Left hindlimb (tissue), 1 donor: ENCODE measurements at regions not wholly inside any gene's neighbourhood (a gene's known extent, or its start where the extent isn't known, plus 50 kb on each side); places are given as distances from the start of the nearest gene placed in this dataset.
"Not testable (repeated sequence)": the region's sequence is repeated elsewhere in the genome, so short reads cannot be mapped to it uniquely, and the experiment has no call there.

Experiments
- DNase-seq: peaks from one replicate; pipeline ENCODE4 v3.0.0-alpha.2; 2018

DNA sequence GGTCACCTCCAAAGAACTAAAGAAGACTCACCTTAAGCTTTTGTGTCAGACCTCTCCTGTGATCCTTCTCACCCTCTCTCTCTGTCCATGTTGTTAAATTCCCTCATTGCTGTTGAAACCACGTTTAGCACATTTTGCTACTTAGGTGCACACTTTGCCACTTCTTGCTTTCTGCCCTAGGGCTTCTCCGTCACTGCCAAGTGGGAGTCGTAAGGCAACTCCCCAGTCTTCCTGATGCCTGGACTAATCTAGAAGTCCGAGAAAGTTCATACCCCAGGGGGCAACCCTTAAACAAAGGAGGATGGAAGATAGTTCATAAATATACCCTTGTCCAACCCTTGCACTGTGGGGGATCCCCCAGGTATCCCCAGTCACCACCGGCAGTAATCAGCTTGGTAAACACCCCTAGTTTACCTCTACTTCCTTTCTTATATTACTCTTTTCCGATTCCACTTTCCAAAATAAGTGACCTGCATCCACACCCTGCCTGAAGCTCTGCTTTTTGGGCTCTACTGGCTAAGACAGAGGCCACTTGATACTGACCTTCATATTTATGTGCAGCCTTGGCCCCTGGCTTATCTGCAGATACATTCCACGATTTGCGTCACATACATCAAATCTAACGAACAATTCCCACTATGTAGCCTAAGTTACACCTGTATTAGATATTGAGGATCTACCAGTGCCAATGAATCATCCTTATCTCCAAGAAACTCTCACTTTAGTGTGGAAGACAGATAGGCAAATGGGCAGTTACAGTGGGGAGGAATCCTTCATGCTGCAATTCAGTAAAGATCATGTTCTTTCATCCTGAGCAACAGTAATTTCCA is 776.2 kb downstream of the RNF144A start:
- no peak for DNase-seq

DNA sequence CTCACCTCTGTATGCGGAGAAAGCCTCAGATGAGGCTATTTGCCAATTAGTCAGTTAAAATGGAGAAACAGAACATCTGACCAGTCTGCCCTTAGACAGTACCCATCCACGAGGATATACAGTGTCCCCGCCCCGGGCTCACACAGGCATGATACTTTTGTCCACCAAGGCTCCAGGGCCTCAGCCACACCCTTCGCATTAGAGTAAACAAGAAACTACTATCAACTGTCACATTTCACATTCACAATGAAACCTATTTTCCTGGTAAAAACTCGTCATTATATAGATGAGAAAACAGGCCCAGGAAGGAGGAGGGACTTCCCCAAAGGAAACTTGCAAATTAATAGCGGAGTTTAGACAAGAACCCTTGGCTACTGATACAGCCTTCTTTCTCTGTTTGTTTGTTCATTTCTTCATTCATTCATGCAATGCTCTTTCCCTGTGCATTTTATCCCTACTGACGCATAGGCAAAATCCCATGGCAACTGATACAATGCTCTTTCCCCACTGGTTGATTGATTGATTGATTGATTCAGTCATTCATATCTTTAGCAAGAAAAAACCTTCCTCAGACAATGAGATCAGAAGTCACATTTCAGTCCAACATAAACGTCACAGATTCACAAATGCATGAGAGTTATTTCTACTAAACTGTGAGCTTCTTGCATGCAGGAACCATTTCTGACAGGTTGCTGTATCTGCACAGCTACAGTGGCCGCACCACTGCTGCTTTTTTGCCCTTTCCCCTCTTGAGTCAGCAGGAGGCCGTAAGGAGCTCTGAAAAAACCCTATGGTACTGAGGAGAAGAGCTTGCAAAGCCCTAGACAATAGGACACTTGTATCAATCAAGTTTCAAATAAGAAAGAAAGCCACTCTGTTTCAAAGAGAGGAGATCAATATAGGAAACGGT is 777.1 kb downstream of the RNF144A start:
- DNase-seq, result no peak

DNA sequence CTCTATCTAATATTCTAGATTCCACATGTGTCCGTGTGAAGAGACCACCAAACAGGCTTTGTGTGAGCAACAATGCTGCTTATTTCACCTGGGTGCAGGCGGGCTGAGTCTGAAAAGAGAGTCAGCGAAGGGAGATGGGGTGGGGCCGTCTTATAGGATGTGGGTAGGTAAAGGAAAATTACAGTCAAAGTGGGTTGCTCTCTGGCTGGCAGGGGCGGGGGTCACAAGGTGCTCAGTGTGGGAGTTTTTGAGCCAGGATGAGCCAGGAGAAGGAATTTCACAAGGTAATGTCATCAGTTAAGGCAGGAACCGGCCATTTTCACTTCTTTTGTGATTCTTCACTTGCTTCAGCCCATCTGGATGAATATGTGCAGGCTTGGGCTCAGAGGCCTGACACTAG is 779.3 kb downstream of the RNF144A start:
- not testable (repeated sequence) for DNase-seq

DNA sequence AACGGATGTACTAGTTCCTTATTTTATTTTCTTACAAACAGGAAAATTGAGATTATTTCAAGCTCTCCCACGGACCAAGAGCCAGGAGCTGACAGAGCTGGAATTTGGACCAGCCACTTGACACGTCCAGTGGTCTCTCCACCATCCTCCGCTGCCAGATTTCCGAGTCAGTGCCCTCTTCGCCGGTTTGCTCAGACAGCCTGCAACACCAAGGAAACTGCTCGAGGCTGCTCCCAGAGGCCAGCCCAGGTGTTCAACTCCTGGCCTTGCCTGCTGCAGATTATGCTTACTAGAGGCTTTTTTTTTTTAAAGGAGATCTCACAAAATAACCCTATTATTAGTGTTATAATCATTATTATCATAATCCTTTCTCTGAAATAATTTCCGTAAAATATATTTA is 779.8 kb downstream of the RNF144A start:
- no peak for DNase-seq

DNA sequence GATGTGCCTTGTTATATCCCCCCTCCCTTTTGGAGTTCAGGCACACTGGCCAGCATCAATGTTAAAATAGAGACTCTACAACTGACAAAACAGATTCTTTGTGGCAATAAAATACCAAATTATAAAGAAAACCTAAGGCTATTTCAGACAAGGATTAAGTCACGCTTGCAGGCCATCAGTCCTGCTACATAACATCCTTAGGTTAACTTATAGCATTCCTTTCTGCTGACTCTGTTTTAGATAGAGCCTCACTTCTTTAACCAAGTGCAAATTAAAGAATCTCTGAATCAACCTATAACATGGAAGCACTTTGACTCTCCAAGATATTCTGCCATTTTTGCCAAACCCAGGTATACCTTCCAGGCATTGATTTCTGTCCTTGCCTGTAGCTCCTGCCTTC is 784.6 kb downstream of the RNF144A start:
- DNase-seq, result no peak

DNA sequence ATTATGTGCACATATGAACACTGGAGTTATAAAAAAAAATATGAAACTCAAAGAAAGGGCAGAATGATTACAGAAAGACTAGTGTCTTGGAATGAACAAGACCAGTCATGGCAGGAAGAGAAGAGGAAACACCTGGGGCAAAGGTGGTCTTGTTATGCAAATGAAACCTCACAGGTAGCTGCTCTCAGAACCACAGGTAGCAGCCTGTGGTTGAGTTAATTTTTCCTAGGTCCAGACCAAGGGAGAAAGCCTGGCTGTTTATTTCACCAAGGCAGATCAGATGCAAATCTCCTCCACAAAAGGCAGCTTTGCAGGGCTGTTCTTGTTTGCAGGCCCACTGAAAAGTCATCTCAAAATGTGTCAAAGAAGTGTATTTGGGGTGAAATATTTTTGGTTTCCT is 785.8 kb downstream of the RNF144A start:
- no peak for DNase-seq

DNA sequence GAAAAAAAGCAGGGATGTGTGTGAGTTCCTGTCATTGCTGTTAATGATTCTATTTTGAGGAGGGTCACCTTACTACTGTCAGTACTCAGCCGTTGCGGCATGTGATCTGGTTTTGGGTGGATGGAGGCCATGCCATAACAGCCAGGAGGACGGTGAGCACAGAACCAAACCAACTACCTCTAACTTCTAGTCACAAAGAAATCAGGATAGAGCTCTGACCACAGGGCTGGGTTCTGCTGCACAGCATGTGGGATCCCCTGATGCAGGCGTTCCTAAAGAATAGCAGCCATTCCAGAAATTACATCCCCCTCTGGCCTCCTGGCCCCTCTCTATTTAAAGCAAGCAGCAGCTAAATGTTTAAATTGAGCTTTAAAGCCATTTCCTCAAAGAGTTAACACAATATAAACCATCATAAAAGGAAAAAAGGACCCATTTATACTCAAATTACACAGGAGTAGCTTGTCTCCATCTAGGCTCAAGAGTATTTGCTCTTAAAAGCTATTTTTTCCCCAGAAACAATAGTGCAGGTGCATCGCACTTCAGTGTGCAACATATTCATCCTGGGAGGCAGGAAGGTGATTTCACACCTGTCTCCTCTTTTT is 786.4 kb downstream of the RNF144A start:
- DNase-seq, result no peak

DNA sequence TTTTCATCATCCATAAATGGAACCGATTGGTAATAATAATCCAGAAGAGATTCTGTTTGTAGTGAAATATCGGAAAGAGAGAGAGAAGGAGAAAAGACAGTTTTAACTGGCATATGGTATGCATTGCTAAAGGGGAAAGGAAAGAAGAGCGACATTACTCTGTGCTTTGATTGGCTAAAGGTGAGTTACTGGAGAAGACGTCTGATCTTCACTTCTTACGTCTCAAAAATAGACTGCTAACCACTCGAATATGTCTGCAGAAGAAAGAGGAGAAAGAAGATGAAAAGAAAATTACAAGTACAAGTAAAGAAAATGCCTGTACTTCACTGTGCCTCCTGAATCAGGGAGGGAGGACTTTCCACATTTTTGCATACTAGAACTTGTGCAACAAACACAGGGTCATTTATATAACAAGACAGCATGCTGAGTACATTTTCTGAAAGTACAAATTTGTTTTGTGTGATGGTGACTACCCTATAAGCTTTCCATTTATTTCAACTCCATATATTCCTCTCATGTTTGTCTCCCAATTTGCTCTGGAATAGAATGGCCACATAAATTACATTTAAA is 787.2 kb downstream of the RNF144A start:
- no peak for DNase-seq

DNA sequence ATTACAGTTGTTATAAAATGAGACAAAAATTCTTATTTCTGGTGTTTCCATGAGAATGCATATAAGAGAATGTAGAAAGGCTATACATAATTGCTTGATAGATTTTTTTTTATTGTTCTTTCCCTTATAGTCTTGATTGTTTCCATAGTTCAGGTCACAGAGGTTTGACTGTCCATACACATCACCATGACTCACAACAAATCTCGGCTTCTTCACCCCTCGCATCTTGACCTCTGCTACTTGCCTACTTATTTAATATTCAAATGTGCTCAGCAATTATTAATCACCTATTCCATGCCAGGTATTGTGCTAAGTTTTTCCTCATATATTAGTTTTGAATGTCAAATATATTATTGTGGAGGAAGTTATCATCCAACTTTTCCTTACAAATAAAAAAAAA is 789.6 kb downstream of the RNF144A start:
- no peak for DNase-seq

DNA sequence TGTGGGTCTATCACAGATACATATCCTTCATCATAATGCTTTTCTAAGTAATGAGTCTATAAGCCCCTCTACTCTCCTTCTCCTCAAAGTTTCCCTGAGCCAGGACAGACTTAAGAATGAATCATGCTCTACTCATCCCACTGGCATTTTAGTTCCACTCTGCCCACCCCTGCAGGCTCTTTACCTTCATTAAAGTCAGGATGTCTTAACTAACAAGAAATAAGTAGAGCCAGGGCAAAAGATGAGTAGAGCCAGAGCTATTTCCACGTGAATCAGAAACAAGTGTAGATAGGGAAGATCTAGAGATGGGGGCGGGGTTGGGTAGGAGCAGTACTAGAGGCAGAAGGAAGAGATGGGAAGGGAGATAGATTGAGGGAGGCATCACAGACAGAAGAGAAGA is 790.5 kb downstream of the RNF144A start:
- DNase-seq, result no peak

DNA sequence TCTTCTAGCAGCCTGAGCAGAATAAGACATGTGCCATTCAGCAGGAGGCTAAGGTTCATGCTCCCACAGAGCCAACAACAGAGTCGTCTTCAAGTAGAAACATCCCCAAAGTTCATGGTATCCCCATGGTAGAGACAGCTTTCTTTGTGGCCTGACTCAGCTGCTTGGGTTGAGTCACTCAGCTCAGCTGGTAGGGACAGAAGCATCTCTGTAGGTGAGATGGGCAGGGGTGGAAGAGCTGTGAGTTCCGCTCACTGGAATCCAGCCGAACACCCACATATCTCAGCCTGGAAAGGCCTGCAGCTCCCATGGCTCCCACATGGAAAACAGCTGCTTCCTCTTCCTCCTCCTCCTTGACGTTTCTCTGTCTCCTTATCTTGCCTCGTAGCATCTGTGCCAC is 792.7 kb downstream of the RNF144A start:
- no peak for DNase-seq

DNA sequence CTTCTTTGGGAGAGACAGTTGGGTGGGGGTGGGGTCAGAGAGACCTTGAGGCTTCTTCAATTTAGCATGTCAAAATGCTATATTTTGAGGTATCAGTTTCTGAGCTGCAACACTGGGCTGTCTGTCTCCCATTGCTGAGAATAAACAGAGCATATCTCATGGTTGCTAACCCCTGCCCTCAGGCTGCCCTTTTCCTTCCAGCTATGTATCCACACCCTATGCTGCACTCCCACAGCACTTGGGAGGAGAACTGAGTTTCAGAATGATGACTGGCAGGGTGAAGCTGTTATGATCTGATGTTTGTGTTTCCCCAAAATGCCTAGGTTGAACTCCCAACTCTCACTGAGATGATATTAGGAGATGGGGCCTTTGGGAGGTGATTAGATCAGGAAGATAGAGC is 794.0 kb downstream of the RNF144A start:
- no peak for DNase-seq

DNA sequence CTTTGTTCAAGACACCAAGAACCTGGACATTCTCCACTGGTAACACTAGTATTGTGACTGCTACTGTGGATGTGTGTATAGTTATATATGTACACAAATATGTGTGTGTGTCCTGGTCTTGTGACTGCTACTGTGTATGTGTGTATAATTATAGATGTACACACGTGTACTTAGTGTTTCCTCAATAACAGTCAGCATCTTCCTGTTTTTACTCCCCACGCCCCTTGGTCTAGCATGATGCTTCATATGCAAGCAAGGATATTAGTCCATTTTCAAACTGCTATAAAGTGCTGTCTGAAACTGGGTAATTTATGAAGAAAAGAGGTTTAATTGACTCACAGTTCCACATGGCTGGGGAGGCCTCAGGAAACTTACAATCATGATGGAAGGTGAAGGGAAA is 802.7 kb downstream of the RNF144A start:
- DNase-seq, result no peak

DNA sequence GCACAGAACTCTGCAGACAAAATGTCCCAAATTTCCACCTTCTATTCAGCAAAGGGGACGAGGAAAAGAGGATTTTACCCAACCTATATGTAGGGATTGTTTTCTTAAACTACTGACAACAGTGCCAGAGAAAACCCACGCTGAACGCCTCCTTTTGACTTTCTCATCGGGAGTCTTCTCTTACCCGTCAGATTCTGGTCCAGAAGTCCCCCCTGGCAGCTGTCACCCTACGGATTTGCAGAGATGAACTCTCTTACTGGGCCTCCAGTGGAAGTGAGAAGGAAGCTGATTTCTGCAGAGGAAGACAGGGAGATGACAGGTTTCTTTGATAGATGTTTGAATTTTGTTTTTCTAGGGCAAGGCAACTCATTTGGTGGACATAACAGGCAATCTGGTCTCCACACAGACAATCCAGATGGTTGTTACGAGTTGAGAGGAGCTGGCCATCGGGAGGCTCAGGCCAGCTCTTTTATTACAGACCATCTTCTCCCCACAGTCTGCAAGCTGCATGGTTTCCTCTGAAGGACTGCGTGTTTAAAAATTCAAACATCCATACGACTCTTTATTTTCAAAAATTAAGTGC is 804.3 kb downstream of the RNF144A start:
- DNase-seq, result no peak

DNA sequence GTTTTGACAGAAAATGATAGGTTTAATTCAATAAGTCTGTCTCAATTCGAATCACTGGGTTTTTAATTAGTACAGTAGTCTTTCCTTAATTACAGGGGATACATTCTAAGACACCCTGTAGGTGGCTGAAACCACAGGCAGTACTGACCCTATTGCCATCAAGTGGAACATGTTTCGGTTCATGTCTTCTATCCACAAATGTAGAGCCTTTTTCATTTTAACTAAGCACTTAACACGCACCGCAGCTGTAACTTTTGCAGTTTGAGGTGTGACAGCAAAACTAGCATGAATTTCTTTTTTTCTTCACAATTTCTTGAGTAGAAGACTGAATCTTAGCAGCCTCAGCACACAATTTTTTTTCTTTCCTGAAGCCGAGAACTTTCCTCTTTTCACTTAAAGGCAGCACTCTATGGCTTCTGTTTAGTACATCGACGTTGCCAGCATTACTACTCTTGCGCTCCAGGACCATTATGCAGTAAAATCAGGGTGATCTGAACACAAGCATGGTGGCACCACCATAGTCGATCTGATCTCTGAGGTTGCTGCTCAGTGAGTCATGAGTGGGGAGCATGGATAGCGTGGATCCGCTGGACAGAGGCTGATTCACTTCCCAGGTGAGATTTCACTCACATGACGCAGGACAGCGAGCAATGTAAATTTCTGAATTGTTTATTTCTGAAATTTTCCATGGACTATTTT is 805.1 kb downstream of the RNF144A start:
- DNase-seq, result no peak

DNA sequence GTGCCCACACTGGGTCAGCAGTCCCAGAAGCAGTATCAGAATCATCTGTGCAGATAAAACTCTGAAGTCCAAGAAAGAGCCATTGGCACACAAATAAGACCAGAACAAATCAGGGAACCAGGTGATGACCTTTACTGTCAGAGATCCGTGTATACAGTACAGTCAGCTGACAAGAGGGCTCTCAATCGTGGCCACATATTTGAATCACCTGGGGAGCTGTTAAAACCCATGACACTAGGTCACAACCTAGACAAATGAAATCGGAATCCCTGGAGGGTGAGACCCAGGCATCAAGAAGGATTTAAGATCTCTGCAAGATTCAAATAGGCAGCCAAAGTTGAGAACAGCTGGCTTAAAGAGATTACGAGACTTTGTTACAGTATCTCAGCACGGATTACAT is 807.1 kb downstream of the RNF144A start:
- DNase-seq, result no peak

DNA sequence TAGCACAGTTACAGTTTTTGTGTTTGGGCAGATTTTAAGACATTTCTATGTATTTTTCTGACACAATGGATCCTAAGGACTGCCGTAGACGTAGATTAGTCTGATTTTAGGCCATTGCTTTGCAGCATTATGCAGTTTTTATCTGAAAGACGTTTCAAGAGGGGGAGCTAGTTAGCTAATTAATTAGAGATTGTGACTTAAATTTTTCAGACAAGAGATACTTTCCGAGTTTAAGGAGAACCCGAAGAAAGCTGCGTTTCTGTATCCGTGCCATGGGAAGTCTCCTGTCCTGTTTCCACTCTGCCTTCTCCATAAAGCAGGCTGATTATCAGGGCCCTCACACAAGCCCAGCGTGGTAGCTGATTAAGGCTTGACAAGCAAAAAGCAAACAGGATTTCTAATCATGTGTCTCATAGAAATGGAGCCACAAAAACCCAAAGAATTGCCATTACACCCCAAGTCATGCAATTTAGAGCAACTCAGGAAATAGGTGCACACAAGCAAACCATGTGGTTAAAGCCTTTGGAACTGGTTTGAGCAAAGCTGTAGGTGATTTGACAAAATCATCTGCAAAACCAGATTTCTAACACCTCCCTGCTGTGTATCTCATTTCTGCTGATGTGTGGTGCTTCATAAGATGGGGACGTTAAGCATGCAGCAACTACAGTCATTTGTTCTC is 808.1 kb downstream of the RNF144A start:
- no peak for DNase-seq

DNA sequence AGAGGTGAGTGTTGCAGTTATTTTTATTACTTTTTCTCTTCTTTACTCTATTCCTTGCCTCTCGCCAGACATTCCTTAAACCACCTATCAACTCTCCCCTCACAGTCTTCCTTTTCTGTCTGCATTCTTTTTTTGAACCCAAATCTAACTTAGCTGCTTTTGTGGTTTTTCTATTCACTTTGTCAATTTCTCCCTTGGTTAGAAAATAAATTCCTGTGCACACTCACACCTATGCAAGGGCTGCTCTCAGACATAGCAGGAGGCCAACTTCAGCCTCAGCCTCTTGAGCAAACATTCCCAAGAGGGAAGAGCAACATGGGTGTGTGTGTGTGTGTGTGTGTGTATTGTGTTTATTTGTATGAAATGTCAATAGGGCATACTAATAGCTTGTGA is 808.6 kb downstream of the RNF144A start:
- no peak for DNase-seq

DNA sequence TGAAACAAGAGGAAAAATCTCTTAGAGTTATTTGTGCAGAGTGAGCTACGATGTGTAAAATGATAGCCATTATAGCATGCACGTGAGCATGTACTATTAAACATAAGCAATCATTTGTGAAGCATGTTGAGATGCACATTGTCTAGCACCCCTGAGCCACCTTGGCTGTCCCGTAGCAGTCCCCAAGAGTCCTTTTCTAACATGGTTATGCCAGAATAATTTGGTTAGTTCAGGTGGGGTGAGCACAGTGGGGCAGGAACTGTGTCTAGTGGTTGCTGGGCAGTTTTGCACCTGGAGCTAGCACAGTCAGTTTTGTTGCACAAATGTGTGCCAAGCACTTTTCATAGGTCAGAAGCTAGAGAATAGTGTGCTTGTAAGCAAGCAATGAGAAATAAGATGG is 809.8 kb downstream of the RNF144A start:
- DNase-seq, result no peak

DNA sequence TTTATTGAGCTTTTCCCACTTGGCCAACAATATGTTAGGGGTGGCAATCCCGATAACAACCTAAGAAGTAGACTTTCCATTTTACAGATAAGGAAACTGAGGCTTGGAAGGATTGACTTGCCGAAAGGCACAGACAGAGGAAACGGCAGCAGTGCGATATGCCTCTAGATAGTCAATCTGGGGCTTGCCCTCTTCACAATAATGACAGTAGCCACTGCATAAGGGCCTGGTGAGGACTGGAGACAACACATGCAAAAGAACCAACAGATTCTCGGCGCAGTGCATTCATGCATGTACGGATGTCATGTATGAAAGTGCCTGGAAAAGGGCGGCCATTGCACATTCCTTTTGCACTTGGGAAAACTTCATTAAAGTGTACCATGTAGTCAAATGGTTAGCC is 811.2 kb downstream of the RNF144A start:
- DNase-seq, result no peak

DNA sequence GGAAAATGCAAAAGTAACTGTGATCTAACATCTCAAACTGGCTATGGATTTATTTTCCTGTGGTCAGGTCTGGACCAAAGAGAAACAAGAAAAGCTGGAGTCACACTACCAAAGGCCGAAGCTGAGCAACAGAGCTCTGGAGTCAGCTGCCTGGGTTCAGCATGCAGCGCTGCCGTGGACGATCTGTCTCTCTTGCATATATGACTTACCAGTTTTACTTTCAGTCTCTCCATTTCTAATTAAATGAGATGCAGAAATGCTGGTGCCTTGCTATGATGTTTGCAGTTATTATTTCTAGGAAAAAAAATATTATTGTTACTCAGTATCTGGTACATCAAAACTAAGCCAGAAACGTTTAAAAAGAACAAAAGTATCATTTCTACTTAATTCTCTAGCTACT is 813.2 kb downstream of the RNF144A start:
- DNase-seq, result no peak

DNA sequence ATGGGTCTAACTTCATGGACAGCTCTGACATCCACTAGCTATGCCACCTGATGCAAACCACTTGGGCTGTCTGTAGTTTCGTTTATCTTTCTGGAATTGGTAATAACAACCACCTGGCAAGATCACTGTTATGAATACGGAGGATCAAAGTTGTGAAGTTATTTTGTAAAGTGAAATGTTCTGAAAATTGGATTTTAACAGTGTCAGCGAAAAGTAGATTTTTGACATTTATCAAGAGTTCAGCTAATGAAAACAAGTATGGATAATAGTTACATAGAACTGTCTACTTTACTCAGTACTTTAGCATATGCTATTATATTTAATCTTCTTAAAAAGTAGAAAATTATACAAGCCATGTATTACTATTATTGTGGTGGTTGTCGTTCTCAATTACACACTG is 813.8 kb downstream of the RNF144A start:
- no peak for DNase-seq
